Thyroid gland (tissue), 4 donors: ENCODE measurements at regions not wholly inside any gene's neighbourhood (a gene's known extent, or its start where the extent isn't known, plus 50 kb on each side); places are given as distances from the start of the nearest gene placed in this dataset.

Experiments used
- POLR2A ChIP-seq, 2 donors: fragments of 450-650 bp; IDR thresholded peaks; one replicate each; pipeline ENCODE4 v1.6.1; 2017; ENCODE audit warnings: antibody characterized with exemption in 2 of 2, mild to moderate bottlenecking in 2 of 2, moderate library complexity in 1 of 2
- TF ChIP-seq, protein P1 (sequence below), 6 experiments: fragments of 200-600 bp in 3 of 6; fragments of 450-650 bp in 3 of 6; sonication (generic) in 3 of 6; IDR thresholded peaks; one replicate each; pipeline ENCODE4 v1.5.1; 2016 to 2019; ENCODE audit warnings: antibody characterized with exemption in 6 of 6, mild to moderate bottlenecking in 2 of 6, inconsistent platforms in 1 of 6, moderate library complexity in 1 of 6

- TF ChIP-seq POLR2A (IDR thresholded peaks at IDR 0.05): no peak
- TF ChIP-seq, protein P1, sequence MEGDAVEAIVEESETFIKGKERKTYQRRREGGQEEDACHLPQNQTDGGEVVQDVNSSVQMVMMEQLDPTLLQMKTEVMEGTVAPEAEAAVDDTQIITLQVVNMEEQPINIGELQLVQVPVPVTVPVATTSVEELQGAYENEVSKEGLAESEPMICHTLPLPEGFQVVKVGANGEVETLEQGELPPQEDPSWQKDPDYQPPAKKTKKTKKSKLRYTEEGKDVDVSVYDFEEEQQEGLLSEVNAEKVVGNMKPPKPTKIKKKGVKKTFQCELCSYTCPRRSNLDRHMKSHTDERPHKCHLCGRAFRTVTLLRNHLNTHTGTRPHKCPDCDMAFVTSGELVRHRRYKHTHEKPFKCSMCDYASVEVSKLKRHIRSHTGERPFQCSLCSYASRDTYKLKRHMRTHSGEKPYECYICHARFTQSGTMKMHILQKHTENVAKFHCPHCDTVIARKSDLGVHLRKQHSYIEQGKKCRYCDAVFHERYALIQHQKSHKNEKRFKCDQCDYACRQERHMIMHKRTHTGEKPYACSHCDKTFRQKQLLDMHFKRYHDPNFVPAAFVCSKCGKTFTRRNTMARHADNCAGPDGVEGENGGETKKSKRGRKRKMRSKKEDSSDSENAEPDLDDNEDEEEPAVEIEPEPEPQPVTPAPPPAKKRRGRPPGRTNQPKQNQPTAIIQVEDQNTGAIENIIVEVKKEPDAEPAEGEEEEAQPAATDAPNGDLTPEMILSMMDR (IDR thresholded peaks at IDR 0.05): no peak
Observed at GRCh38 chr13:59340151-59340550, 823.6 kb downstream of the DIAPH3 start.
